ENCODE measurements at regions not wholly inside any gene's neighbourhood (a gene's known extent, or its start where the extent isn't known, plus 50 kb on each side); places are given as distances from the start of the nearest gene placed in this dataset.
"Not testable (repeated sequence)": the region's sequence is repeated elsewhere in the genome, so short reads cannot be mapped to it uniquely, and the experiment has no call there.

- no peak for DNase-seq (ENCODE audit: low read depth in 2 of 2)
Observed at GRCh38 chr22:22822106-22822505, 65.5 kb upstream of the IGLL5 start.

GRCh38 chr22:22822553-22822952 is 65.1 kb upstream of the IGLL5 start:
- DNase-seq (ENCODE audit: low read depth in 2 of 2): not testable (repeated sequence)

DNA sequence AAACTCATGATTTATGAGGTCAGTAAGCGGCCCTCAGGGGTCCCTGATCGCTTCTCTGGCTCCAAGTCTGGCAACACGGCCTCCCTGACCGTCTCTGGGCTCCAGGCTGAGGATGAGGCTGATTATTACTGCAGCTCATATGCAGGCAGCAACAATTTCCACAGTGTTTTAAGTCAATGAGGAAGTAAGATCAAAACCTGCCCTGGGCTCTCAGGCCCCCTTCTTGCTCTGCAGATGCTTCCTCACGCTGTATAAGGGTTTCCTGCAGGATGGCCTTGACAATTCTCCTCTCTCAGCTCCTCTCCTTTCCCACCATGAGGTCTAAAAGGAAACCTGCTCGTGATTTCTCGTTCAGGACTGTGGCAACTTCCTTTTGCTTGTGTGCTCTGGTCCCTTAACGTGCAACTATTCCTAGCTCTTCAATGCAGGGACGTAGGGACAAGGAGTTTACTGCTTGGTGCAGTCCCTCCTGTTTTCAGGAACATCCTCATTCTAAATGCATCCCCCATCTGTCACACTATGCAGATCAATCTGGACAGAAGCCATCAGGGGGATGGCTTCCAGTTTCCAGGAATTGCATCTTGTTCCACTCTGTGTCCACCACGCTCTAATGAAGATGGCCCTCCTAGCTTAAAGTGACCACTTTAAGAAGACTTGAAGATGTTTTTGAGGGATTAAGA is 64.3 kb upstream of the IGLL5 start:
- DNase-seq (ENCODE audit: low read depth in 2 of 2): no peak

DNA sequence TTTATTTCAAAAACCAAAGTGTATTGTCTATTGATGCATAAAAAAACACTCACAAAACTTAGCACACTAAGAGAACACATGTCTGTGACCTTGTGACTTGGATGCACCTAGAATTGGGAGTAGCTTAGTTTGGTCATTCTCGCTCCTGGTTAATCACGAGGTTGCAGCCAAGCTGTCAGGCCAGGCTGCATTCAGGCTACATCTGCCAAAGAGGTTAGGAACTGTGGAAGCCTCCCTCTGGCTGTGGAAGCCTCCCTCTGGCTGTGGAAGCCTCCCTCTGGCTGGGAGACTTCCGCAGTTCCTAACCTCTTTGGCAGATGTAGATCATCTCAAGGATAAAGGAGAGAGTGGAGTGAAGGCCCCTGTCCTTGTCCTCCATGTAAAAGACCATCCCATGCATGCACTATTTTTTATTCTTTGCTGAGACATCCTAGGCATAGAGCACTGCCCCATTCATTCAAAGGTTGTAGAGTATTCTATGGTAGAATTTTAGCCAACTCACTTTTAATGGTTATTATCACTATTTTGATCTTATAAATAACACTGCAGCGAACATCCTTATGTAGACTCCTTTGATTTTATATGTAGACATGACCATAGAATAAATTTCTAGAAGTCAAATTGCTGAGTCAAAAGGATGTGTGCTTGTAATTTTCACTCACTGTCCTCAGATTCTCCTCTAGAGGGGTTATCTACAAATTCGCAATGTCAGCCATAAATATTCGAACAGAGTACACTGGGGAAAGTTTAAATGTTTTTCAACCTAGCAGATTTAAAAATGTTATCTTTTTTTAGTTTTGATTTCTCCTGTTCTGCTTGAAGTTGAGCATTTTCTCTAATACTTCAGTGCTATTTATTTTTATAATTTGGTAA is 63.0 kb upstream of the IGLL5 start:
- no peak for DNase-seq (ENCODE audit: low read depth in 2 of 2)

- no peak for DNase-seq (ENCODE audit: low read depth in 2 of 2)
Observed at GRCh38 chr22:22825213-22825593, 62.4 kb upstream of the IGLL5 start.

DNA sequence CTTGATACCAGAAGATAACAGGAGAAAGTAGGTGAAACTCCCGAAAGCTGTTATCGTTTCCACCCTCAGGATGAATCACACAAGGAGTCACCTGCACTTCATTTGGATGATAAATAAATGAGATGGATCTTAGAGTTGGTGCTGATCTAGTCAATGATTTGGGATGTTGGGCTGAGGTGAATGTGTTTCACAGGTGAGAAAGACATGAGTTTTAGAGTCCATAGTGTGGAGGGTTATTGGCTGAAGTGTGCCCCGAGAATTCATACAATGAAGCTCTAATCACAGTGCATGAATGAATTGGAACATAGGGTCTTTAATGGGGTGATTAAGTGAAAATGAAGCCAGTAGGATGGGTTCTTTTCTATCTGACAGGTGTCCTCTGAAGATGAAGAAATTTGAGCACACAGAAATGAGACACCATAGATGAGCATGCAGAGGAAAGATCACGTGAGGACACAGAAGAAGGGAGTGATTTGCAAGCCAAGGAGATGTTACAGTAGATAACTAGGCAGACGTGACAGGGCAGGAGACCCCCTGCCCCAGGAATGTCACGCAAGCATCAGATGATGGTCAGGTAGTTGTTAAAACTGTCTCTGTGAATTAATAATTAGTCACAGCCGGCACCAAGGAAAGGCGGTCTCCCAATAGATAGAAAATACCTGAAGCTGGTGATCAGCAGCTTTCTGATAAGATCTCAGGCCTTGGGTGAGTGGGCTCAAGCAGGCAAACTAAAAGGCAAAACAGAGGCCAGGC is 60.3 kb upstream of the IGLL5 start:
- no peak for DNase-seq (ENCODE audit: low read depth in 2 of 2)

DNA sequence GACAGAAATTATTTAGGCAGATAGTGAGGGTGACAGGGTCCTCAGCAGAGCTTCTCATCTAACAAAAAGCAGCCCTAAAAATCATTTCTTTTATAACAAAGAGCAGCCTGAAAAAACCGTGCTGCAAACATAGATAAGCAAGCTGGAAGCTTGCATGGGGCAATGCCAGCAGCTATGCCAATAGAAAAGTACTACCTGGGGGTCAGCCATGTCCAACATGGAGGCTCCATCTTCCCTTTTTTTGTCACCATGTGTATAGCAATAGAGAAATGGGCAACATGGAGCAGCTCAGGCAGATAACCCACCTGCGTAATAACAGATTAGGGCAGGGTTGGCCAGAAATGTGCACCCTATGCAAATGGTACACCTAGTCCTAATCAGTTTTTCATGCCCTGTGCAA is 57.4 kb upstream of the IGLL5 start:
- DNase-seq (ENCODE audit: low read depth in 2 of 2): no peak

DNA sequence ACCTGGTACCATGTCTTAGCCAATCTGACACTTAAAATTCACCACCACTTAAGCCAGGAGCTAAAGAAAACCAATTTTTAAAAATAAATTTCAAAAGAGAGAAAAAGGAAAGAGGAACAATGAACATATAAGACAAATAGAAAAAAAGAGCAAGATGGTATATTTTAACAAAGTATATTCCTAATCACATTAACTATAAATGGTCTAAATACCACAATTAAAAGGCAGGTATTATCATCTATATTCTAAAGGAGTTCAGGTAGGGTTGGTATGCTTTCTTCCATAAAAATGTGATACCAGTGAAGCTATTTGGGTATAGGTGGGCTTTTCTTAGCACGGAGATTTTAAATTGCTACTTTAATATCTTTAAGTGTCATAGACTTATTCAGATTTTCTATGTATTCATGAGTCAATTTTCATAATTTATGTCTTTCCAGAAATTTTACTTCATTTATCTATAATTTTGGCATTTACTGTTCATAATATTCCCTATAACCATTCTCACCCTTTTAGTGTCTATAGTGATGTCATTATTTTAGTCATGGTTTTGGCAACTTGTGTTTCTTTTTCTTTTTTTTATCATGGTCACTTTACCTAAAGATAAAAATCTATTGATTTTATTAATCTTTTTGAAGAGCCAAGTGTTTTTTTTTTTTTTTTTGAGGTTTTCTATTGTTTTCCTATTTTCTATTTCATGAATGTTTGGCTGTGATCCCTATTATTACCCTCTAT is 56.5 kb upstream of the IGLL5 start:
- no peak for DNase-seq (ENCODE audit: low read depth in 2 of 2)

GRCh38 chr22:22833059-22833458 is 54.6 kb upstream of the IGLL5 start:
- DNase-seq (ENCODE audit: low read depth in 2 of 2): no peak

- no peak for DNase-seq (ENCODE audit: low read depth in 2 of 2)
Observed at GRCh38 chr22:22833488-22833887, 54.1 kb upstream of the IGLL5 start.

GRCh38 chr22:22834204-22834603 is 53.4 kb upstream of the IGLL5 start:
- DNase-seq (ENCODE audit: low read depth in 2 of 2): no peak

GRCh38 chr22:22834783-22835182 is 52.8 kb upstream of the IGLL5 start:
- DNase-seq (ENCODE audit: low read depth in 2 of 2): no peak

GRCh38 chr22:22835242-22835641 is 52.4 kb upstream of the IGLL5 start:
- no peak for DNase-seq (ENCODE audit: low read depth in 2 of 2)

DNA sequence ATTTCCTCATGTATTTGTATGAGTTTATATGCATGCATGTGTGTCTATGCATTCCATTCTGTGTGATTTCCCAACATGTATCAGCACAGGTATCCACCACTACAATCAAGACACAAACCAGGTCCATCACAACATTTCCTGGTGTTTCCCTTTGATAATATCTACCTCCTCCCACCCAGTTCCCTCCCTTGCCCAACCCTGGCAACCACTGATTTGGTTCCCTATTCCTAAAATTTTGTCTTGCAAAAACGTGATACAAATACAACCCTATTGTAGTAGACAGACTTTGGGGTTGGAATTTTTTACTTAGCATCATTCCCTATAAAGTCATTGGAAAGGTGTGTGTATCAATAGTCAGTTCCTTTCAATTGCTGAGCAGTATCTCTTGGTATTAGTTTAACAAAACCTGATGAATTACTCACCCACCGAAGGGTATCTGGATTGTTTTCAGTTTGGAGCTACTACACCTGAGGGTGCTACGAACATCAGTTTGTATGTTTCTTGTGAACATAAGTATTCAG is 51.8 kb upstream of the IGLL5 start:
- no peak for DNase-seq (ENCODE audit: low read depth in 2 of 2)

GRCh38 chr22:22836635-22837034 is 51.0 kb upstream of the IGLL5 start:
- DNase-seq (ENCODE audit: low read depth in 2 of 2): no peak

All from stimulated activated CD4-positive, alpha-beta T cell treated with anti-CD3 and anti-CD28 coated beads, Interleukin-4, amount 100 ng/mL, for 48 hours (primary cell).